HL-60 (cell line): ENCODE measurements at regions not wholly inside any gene's neighbourhood (a gene's known extent, or its start where the extent isn't known, plus 50 kb on each side); places are given as distances from the start of the nearest gene placed in this dataset.

Source experiments
- CTCF ChIP-seq: IDR thresholded peaks from one replicate; pipeline ENCODE4 v1.5.1; 2011; ENCODE audit warnings: low read length, control low read depth, inconsistent platforms; ENCODE audit not compliant: insufficient read depth
- GABPA ChIP-seq: IDR thresholded peaks from 2 replicates; pipeline ENCODE4 v1.6.1; 2012; ENCODE audit warnings: low read depth
- POLR2AphosphoS5 ChIP-seq: IDR thresholded peaks from 2 replicates; pipeline ENCODE4 v1.6.1; 2012; ENCODE audit warnings: low read depth
- TF ChIP-seq, protein P1 (sequence below): IDR thresholded peaks from 2 replicates; pipeline ENCODE4 v1.6.1; 2012; ENCODE audit warnings: low read depth; ENCODE audit not compliant: insufficient replicate concordance

DNA sequence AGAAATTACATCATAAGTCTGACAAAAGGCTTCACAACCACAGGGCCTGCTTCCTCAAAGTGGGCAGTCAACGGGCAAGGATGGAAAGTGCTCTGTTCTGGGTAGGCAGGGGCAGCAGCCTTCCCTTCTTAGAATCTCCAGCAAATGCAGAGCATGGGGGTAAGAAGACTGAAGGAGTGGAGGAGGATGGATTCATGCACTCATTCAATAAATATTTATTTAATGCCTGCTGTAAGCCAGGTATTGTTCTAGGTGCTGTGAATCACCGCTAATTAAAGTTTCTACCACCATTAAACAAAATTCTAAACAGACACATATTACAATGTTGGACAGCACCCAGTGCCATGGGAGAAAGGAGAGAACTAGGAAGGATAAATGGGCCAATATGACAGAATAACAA lies 195.6 kb downstream of the ELAVL2 start:
- no peak for TF ChIP-seq CTCF
- TF ChIP-seq POLR2AphosphoS5: no peak
- TF ChIP-seq, protein P1, sequence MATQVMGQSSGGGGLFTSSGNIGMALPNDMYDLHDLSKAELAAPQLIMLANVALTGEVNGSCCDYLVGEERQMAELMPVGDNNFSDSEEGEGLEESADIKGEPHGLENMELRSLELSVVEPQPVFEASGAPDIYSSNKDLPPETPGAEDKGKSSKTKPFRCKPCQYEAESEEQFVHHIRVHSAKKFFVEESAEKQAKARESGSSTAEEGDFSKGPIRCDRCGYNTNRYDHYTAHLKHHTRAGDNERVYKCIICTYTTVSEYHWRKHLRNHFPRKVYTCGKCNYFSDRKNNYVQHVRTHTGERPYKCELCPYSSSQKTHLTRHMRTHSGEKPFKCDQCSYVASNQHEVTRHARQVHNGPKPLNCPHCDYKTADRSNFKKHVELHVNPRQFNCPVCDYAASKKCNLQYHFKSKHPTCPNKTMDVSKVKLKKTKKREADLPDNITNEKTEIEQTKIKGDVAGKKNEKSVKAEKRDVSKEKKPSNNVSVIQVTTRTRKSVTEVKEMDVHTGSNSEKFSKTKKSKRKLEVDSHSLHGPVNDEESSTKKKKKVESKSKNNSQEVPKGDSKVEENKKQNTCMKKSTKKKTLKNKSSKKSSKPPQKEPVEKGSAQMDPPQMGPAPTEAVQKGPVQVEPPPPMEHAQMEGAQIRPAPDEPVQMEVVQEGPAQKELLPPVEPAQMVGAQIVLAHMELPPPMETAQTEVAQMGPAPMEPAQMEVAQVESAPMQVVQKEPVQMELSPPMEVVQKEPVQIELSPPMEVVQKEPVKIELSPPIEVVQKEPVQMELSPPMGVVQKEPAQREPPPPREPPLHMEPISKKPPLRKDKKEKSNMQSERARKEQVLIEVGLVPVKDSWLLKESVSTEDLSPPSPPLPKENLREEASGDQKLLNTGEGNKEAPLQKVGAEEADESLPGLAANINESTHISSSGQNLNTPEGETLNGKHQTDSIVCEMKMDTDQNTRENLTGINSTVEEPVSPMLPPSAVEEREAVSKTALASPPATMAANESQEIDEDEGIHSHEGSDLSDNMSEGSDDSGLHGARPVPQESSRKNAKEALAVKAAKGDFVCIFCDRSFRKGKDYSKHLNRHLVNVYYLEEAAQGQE: no peak
- TF ChIP-seq GABPA: no peak
